ENCODE measurements at regions not wholly inside any gene's neighbourhood (a gene's known extent, or its start where the extent isn't known, plus 50 kb on each side); places are given as distances from the start of the nearest gene placed in this dataset.

- TF ChIP-seq POLR2A (IDR thresholded peaks at IDR 0.05) = no peak
- TF ChIP-seq CTCF (IDR thresholded peaks at IDR 0.05) = no peak
- no peak for TF ChIP-seq EP300 (IDR thresholded peaks at IDR 0.05)
Observed at GRCh38 chr11:27209562-27210005, 153.4 kb downstream of the CCDC34 start.

Data from suprapubic skin (tissue), 3 donors.